ENCODE measurements at regions not wholly inside any gene's neighbourhood (a gene's known extent, or its start where the extent isn't known, plus 50 kb on each side); places are given as distances from the start of the nearest gene placed in this dataset.

DNA sequence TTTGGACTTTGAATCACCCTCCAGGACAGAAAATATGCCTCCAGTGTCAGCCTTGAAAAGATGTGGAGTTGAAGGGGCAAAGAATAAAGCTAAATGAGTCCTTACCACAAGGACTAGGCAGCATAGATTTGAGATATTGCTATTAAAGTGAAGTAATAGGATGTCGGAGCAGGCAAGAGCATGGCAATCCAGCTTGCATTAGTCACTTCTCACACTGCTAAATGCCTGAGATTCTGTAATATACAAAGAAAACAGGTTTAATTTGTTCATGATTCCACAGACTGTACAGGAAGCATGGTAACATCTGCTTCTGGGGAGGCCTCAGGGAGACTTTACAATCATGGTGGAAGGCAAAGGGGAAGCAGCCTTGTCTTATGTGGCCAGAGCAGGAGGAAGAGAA, 109.8 kb upstream of the PCDH7 start:
- TF ChIP-seq, protein P1, sequence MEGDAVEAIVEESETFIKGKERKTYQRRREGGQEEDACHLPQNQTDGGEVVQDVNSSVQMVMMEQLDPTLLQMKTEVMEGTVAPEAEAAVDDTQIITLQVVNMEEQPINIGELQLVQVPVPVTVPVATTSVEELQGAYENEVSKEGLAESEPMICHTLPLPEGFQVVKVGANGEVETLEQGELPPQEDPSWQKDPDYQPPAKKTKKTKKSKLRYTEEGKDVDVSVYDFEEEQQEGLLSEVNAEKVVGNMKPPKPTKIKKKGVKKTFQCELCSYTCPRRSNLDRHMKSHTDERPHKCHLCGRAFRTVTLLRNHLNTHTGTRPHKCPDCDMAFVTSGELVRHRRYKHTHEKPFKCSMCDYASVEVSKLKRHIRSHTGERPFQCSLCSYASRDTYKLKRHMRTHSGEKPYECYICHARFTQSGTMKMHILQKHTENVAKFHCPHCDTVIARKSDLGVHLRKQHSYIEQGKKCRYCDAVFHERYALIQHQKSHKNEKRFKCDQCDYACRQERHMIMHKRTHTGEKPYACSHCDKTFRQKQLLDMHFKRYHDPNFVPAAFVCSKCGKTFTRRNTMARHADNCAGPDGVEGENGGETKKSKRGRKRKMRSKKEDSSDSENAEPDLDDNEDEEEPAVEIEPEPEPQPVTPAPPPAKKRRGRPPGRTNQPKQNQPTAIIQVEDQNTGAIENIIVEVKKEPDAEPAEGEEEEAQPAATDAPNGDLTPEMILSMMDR (IDR thresholded peaks at IDR 0.05; ENCODE audit: poor library complexity) = no peak
- TF ChIP-seq EZH2 (IDR thresholded peaks at IDR 0.05; ENCODE audit: borderline replicate concordance) = no peak
- TF ChIP-seq EZH2phosphoT487 (IDR thresholded peaks at IDR 0.05; ENCODE audit: low read depth, severe bottlenecking, unreplicated experiment) = no peak

Measured in hepatocyte (in vitro differentiated cells).